ENCODE measurements at regions not wholly inside any gene's neighbourhood (a gene's known extent, or its start where the extent isn't known, plus 50 kb on each side); places are given as distances from the start of the nearest gene placed in this dataset.

- no peak for ATAC-seq
- no TSS peak for BruUV-seq (replicated peaks)
Observed at GRCh38 chr5:2353871-2354440, 397.5 kb downstream of the IRX2 start.

GRCh38 chr5:2353211-2353610 lies 398.3 kb downstream of the IRX2 start:
- no peak for DNase-seq

More at GRCh38 chr5:2353871-2354440, 397.5 kb downstream of the IRX2 start:
- H3F3A ChIP-seq (ENCODE audit: low read length, unreplicated experiment): no peaks in the 10 kb centered on the region
- no peaks in the 10 kb centered on the region for H3K36me3 ChIP-seq (ENCODE audit: low read depth, low read length)
- no peak overlapping the region for H3K9ac ChIP-seq (ENCODE audit: low read length)
- no peaks in the 10 kb centered on the region for H4K20me1 ChIP-seq (ENCODE audit: low read length)
- no peaks in the 10 kb centered on the region for H3K9me2 ChIP-seq (replicated peaks; ENCODE audit: low read length)
- no peak for DNase-seq
- H3K4me2 ChIP-seq (ENCODE audit: low read length): no peak overlapping the region
- CTCF ChIA-PET: no interaction called here
- H3K27me3 ChIP-seq (ENCODE audit: low read length): no peaks in the 10 kb centered on the region
- no peak overlapping the region for H2AFZ ChIP-seq (ENCODE audit: low read length)
- TF ChIP-seq EZH2phosphoT487 (IDR thresholded peaks at IDR 0.05; ENCODE audit: borderline replicate concordance, low read length) (no peak), EZH2 (IDR thresholded peaks at IDR 0.05; ENCODE audit: low read length, unreplicated experiment) (no peak), CTCF (conservative IDR thresholded peaks at IDR 0.05; ENCODE audit: low read depth, low read length) (no peak)
- H3K4me3 ChIP-seq (ENCODE audit: low read length): no peak overlapping the region
- H3K4me1 ChIP-seq (ENCODE audit: insufficient read depth, low read length): no peaks in the 10 kb centered on the region
- no peaks in the 10 kb centered on the region for H3K79me2 ChIP-seq (ENCODE audit: low read length)
- intact Hi-C loops (cut with micrococcal nuclease): no loop called here
- H3K27ac ChIP-seq (ENCODE audit: low read length): no peak overlapping the region
- H3K9me3 ChIP-seq (ENCODE audit: low read length): no peaks in the 10 kb centered on the region
- POLR2A ChIA-PET (ENCODE audit: unreplicated experiment): no interaction called here

More at GRCh38 chr5:2353211-2353610, 398.3 kb downstream of the IRX2 start:
- no peaks in the 10 kb centered on the region for H3K27me3 ChIP-seq (ENCODE audit: low read length)
- no peaks in the 10 kb centered on the region for H3K36me3 ChIP-seq (ENCODE audit: low read depth, low read length)
- H4K20me1 ChIP-seq (ENCODE audit: low read length): no peaks in the 10 kb centered on the region
- TF ChIP-seq EZH2phosphoT487 (IDR thresholded peaks at IDR 0.05; ENCODE audit: borderline replicate concordance, low read length): no peak
- TF ChIP-seq EZH2 (IDR thresholded peaks at IDR 0.05; ENCODE audit: low read length, unreplicated experiment): no peak
- TF ChIP-seq CTCF (conservative IDR thresholded peaks at IDR 0.05; ENCODE audit: low read depth, low read length): no peak
- no peaks in the 10 kb centered on the region for H3K9me3 ChIP-seq (ENCODE audit: low read length)
- H3F3A ChIP-seq (ENCODE audit: low read length, unreplicated experiment): no peaks in the 10 kb centered on the region
- ChIA-PET POLR2A (ENCODE audit: unreplicated experiment) (no interaction called here), CTCF (no interaction called here)
- ATAC-seq: no peak
- intact Hi-C loops (cut with micrococcal nuclease): no loop called here
- no peak overlapping the region for H3K27ac ChIP-seq (ENCODE audit: low read length)
- H3K9ac ChIP-seq (ENCODE audit: low read length): no peak overlapping the region
- no peaks in the 10 kb centered on the region for H3K9me2 ChIP-seq (replicated peaks; ENCODE audit: low read length)
- H3K79me2 ChIP-seq (ENCODE audit: low read length): no peaks in the 10 kb centered on the region
- no peaks in the 10 kb centered on the region for H3K4me1 ChIP-seq (ENCODE audit: insufficient read depth, low read length)
- H3K4me2 ChIP-seq (ENCODE audit: low read length): no peak overlapping the region
- no peak overlapping the region for H3K4me3 ChIP-seq (ENCODE audit: low read length)
- no TSS peak for BruUV-seq (replicated peaks)
- H2AFZ ChIP-seq (ENCODE audit: low read length): no peak overlapping the region
